ENCODE measurements at regions not wholly inside any gene's neighbourhood (a gene's known extent, or its start where the extent isn't known, plus 50 kb on each side); places are given as distances from the start of the nearest gene placed in this dataset.

- Histone ChIP-seq H3K4me1 (ENCODE audit: control insufficient read depth, insufficient read depth, low read length) (no peaks in the 10 kb centered on the region), H3K27ac (ENCODE audit: low read length) (no peak overlapping the region), H3K27me3 (ENCODE audit: control insufficient read depth, insufficient read depth, low read length) (no peaks in the 10 kb centered on the region), H3K4me3 (ENCODE audit: low read length) (no peak overlapping the region), H3K9me3 (ENCODE audit: control insufficient read depth, low read depth, low read length) (no peaks in the 10 kb centered on the region), H3K36me3 (ENCODE audit: control insufficient read depth, insufficient read depth, low read length) (no peaks in the 10 kb centered on the region)
- WGBS (ENCODE audit: insufficient coverage, low lambda C conversion rate), result 100% methylated on average over 1 of the region's 4 CpGs
- no peak for DNase-seq
Observed at GRCh38 chr6:21524201-21524600, 69.3 kb upstream of the SOX4 start.

- DNase-seq, result no peak
- 20% methylated on average over 1 of the region's 1 CpG for WGBS (ENCODE audit: insufficient coverage, low lambda C conversion rate)
- no peak overlapping the region for H3K27ac ChIP-seq (ENCODE audit: low read length)
- no peaks in the 10 kb centered on the region for H3K36me3 ChIP-seq (ENCODE audit: control insufficient read depth, insufficient read depth, low read length)
- H3K27me3 ChIP-seq (ENCODE audit: control insufficient read depth, insufficient read depth, low read length), result no peaks in the 10 kb centered on the region
- H3K9me3 ChIP-seq (ENCODE audit: control insufficient read depth, low read depth, low read length), result no peaks in the 10 kb centered on the region
- H3K4me1 ChIP-seq (ENCODE audit: control insufficient read depth, insufficient read depth, low read length), result no peaks in the 10 kb centered on the region
- no peak overlapping the region for H3K4me3 ChIP-seq (ENCODE audit: low read length)
Observed at GRCh38 chr6:21526974-21527373, 66.6 kb upstream of the SOX4 start.

GRCh38 chr6:21527731-21528130 is 65.8 kb upstream of the SOX4 start:
- no peaks in the 10 kb centered on the region for H3K27me3 ChIP-seq (ENCODE audit: control insufficient read depth, insufficient read depth, low read length)
- no peak overlapping the region for H3K4me3 ChIP-seq (ENCODE audit: low read length)
- H3K27ac ChIP-seq (ENCODE audit: low read length), result no peak overlapping the region
- no peak for DNase-seq
- H3K9me3 ChIP-seq (ENCODE audit: control insufficient read depth, low read depth, low read length), result no peaks in the 10 kb centered on the region
- H3K36me3 ChIP-seq (ENCODE audit: control insufficient read depth, insufficient read depth, low read length), result no peaks in the 10 kb centered on the region
- H3K4me1 ChIP-seq (ENCODE audit: control insufficient read depth, insufficient read depth, low read length), result no peaks in the 10 kb centered on the region

- no CpG with 5 or more reads among the region's 5 CpGs for whole genome bisulfite sequencing (ENCODE audit: insufficient coverage, low lambda C conversion rate)
- H3K27ac ChIP-seq (ENCODE audit: low read length), result no peak overlapping the region
- no peak overlapping the region for H3K4me3 ChIP-seq (ENCODE audit: low read length)
- no peaks in the 10 kb centered on the region for H3K27me3 ChIP-seq (ENCODE audit: control insufficient read depth, insufficient read depth, low read length)
- no peaks in the 10 kb centered on the region for H3K4me1 ChIP-seq (ENCODE audit: control insufficient read depth, insufficient read depth, low read length)
- no peak for DNase-seq
- H3K36me3 ChIP-seq (ENCODE audit: control insufficient read depth, insufficient read depth, low read length), result no peaks in the 10 kb centered on the region
- no peaks in the 10 kb centered on the region for H3K9me3 ChIP-seq (ENCODE audit: control insufficient read depth, low read depth, low read length)
Observed at GRCh38 chr6:21529431-21529830, 64.1 kb upstream of the SOX4 start.

GRCh38 chr6:21531393-21531792 is 62.2 kb upstream of the SOX4 start:
- no CpG with 5 or more reads among the region's 3 CpGs for WGBS (ENCODE audit: insufficient coverage, low lambda C conversion rate)
- Histone ChIP-seq H3K36me3 (ENCODE audit: control insufficient read depth, insufficient read depth, low read length) (no peaks in the 10 kb centered on the region), H3K9me3 (ENCODE audit: control insufficient read depth, low read depth, low read length) (no peaks in the 10 kb centered on the region), H3K4me1 (ENCODE audit: control insufficient read depth, insufficient read depth, low read length) (no peaks in the 10 kb centered on the region), H3K4me3 (ENCODE audit: low read length) (no peak overlapping the region), H3K27ac (ENCODE audit: low read length) (no peak overlapping the region), H3K27me3 (ENCODE audit: control insufficient read depth, insufficient read depth, low read length) (no peaks in the 10 kb centered on the region)
- DNase-seq, result no peak

GRCh38 chr6:21533678-21534077 is 59.9 kb upstream of the SOX4 start:
- no peak for DNase-seq
- H3K36me3 ChIP-seq (ENCODE audit: control insufficient read depth, insufficient read depth, low read length), result no peaks in the 10 kb centered on the region
- H3K4me3 ChIP-seq (ENCODE audit: low read length), result no peak overlapping the region
- WGBS (ENCODE audit: insufficient coverage, low lambda C conversion rate), result 100% methylated on average over 1 of the region's 1 CpG
- no peaks in the 10 kb centered on the region for H3K27me3 ChIP-seq (ENCODE audit: control insufficient read depth, insufficient read depth, low read length)
- H3K4me1 ChIP-seq (ENCODE audit: control insufficient read depth, insufficient read depth, low read length), result peaks cover 3% of the 10 kb centered on the region
- no peak overlapping the region for H3K27ac ChIP-seq (ENCODE audit: low read length)
- no peaks in the 10 kb centered on the region for H3K9me3 ChIP-seq (ENCODE audit: control insufficient read depth, low read depth, low read length)

GRCh38 chr6:21536280-21536766 is 57.2 kb upstream of the SOX4 start:
- Histone ChIP-seq H3K4me1 (ENCODE audit: control insufficient read depth, insufficient read depth, low read length) (peaks cover 3% of the 10 kb centered on the region), H3K9me3 (ENCODE audit: control insufficient read depth, low read depth, low read length) (no peaks in the 10 kb centered on the region), H3K27me3 (ENCODE audit: control insufficient read depth, insufficient read depth, low read length) (no peaks in the 10 kb centered on the region), H3K27ac (ENCODE audit: low read length) (no peak overlapping the region), H3K4me3 (ENCODE audit: low read length) (no peak overlapping the region), H3K36me3 (ENCODE audit: control insufficient read depth, insufficient read depth, low read length) (no peaks in the 10 kb centered on the region)
- WGBS (ENCODE audit: insufficient coverage, low lambda C conversion rate), result 100% methylated on average over 1 of the region's 5 CpGs
- DNase-seq, result no peak

- H3K27ac ChIP-seq (ENCODE audit: low read length), result peak overlapping the region; percentile 13
- no peaks in the 10 kb centered on the region for H3K36me3 ChIP-seq (ENCODE audit: control insufficient read depth, insufficient read depth, low read length)
- H3K4me3 ChIP-seq (ENCODE audit: low read length), result no peak overlapping the region
- no peaks in the 10 kb centered on the region for H3K27me3 ChIP-seq (ENCODE audit: control insufficient read depth, insufficient read depth, low read length)
- WGBS (ENCODE audit: insufficient coverage, low lambda C conversion rate), result 0% methylated on average over 1 of the region's 2 CpGs
- H3K4me1 ChIP-seq (ENCODE audit: control insufficient read depth, insufficient read depth, low read length), result peaks cover 3% of the 10 kb centered on the region
- H3K9me3 ChIP-seq (ENCODE audit: control insufficient read depth, low read depth, low read length), result no peaks in the 10 kb centered on the region
- DNase-seq, result peak; percentile 41 to 71
Observed at GRCh38 chr6:21537637-21538036, 55.9 kb upstream of the SOX4 start.

- Histone ChIP-seq H3K4me3 (ENCODE audit: low read length) (no peak overlapping the region), H3K4me1 (ENCODE audit: control insufficient read depth, insufficient read depth, low read length) (peaks cover 3% of the 10 kb centered on the region), H3K36me3 (ENCODE audit: control insufficient read depth, insufficient read depth, low read length) (no peaks in the 10 kb centered on the region), H3K27ac (ENCODE audit: low read length) (peak overlapping the region; percentile 12), H3K9me3 (ENCODE audit: control insufficient read depth, low read depth, low read length) (no peaks in the 10 kb centered on the region), H3K27me3 (ENCODE audit: control insufficient read depth, insufficient read depth, low read length) (no peaks in the 10 kb centered on the region)
- peak in 1 of 2 donors; percentile 35 for DNase-seq
- WGBS (ENCODE audit: insufficient coverage, low lambda C conversion rate), result no CpG with 5 or more reads among the region's 5 CpGs
Observed at GRCh38 chr6:21538186-21538798, 55.3 kb upstream of the SOX4 start.

- Histone ChIP-seq H3K4me3 (ENCODE audit: low read length) (no peak overlapping the region), H3K4me1 (ENCODE audit: control insufficient read depth, insufficient read depth, low read length) (peaks cover 3% of the 10 kb centered on the region), H3K27me3 (ENCODE audit: control insufficient read depth, insufficient read depth, low read length) (no peaks in the 10 kb centered on the region), H3K36me3 (ENCODE audit: control insufficient read depth, insufficient read depth, low read length) (no peaks in the 10 kb centered on the region), H3K27ac (ENCODE audit: low read length) (no peak overlapping the region), H3K9me3 (ENCODE audit: control insufficient read depth, low read depth, low read length) (no peaks in the 10 kb centered on the region)
- DNase-seq, result no peak
- WGBS (ENCODE audit: insufficient coverage, low lambda C conversion rate), result no CpG with 5 or more reads among the region's 4 CpGs
Observed at GRCh38 chr6:21539621-21540100, 53.9 kb upstream of the SOX4 start.

All from large intestine (tissue), 3 donors.